ENCODE measurements at regions not wholly inside any gene's neighbourhood (a gene's known extent, or its start where the extent isn't known, plus 50 kb on each side); places are given as distances from the start of the nearest gene placed in this dataset.
A peak's percentile ranks its signal among the peaks of the same experiment; 100 is the strongest.
"Not testable (repeated sequence)": the region's sequence is repeated elsewhere in the genome, so short reads cannot be mapped to it uniquely, and the experiment has no call there.

GRCh38 chr5:83799020-83799419 is 78.4 kb upstream of the HAPLN1 start:
- WGBS (ENCODE audit: extremely low coverage, insufficient coverage, low lambda C conversion rate): no CpG with 5 or more reads among the region's 11 CpGs
- not testable (repeated sequence) for H3K79me1 ChIP-seq (ENCODE audit: low read length); H4K8ac ChIP-seq (ENCODE audit: low read depth, low read length); H3K36me3 ChIP-seq (ENCODE audit: control insufficient read depth, insufficient read depth, low read length); H3K4me1 ChIP-seq (ENCODE audit: control insufficient read depth, low read depth, low read length); H4K5ac ChIP-seq (ENCODE audit: low read length); H3K4me3 ChIP-seq (ENCODE audit: low read length); H3K23ac ChIP-seq (ENCODE audit: low read length); H3K4me2 ChIP-seq (ENCODE audit: low read length); H3K79me2 ChIP-seq (ENCODE audit: control insufficient read depth, insufficient read depth, low read length); H3K18ac ChIP-seq (ENCODE audit: low read length); H3K9ac ChIP-seq (ENCODE audit: low read length); H2BK5ac ChIP-seq (ENCODE audit: low read length); H2BK120ac ChIP-seq (ENCODE audit: low read depth, low read length); H3K56ac ChIP-seq (ENCODE audit: low read length); H3K4ac ChIP-seq (ENCODE audit: low read depth, low read length); H3K27me3 ChIP-seq (ENCODE audit: insufficient read depth, low read length, poor library complexity); DNase-seq; H2AK5ac ChIP-seq (ENCODE audit: low read length); H3K27ac ChIP-seq (ENCODE audit: low read depth, low read length); H2BK15ac ChIP-seq (replicated peaks; ENCODE audit: low read depth)

DNA sequence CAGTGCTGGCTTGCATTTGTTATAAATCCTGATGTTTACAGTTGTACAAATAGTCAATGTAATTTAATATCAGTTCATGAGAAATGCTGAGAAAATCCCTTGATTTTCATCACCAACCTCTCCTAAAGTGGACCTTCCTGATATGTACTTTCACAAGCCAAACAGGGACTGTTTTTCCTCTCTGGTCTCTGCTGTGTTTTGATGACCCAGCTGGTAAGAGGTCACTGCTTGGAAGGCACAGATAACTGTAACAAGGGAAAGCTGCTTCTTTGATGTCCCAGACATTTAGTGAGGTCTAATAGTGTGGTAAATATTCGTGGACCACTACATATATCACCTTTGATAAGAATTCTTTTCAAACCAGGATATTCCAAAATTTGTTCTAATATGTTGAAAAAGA is 68.7 kb upstream of the HAPLN1 start:
- Histone ChIP-seq H3K36me3 (ENCODE audit: control insufficient read depth, insufficient read depth, low read length) (no peaks in the 10 kb centered on the region), H2BK15ac (replicated peaks; ENCODE audit: low read depth) (no peak overlapping the region), H3K56ac (ENCODE audit: low read length) (no peak overlapping the region), H2AK5ac (ENCODE audit: low read length) (no peak overlapping the region), H4K5ac (ENCODE audit: low read length) (no peak overlapping the region), H4K8ac (ENCODE audit: low read depth, low read length) (no peak overlapping the region), H3K23ac (ENCODE audit: low read length) (no peak overlapping the region), H3K4me1 (ENCODE audit: control insufficient read depth, low read depth, low read length) (peaks cover 5% of the 10 kb centered on the region), H2BK120ac (ENCODE audit: low read depth, low read length) (no peak overlapping the region), H3K27me3 (ENCODE audit: insufficient read depth, low read length, poor library complexity) (no peaks in the 10 kb centered on the region), H2BK5ac (ENCODE audit: low read length) (no peak overlapping the region), H3K4me2 (ENCODE audit: low read length) (no peak overlapping the region), H3K4ac (ENCODE audit: low read depth, low read length) (no peak overlapping the region), H3K9ac (ENCODE audit: low read length) (no peak overlapping the region), H3K4me3 (ENCODE audit: low read length) (no peak overlapping the region), H3K18ac (ENCODE audit: low read length) (no peak overlapping the region), H3K79me2 (ENCODE audit: control insufficient read depth, insufficient read depth, low read length) (no peaks in the 10 kb centered on the region), H3K27ac (ENCODE audit: low read depth, low read length) (no peak overlapping the region), H3K79me1 (ENCODE audit: low read length) (no peaks in the 10 kb centered on the region)
- DNase-seq: peak; percentile 74
- WGBS (ENCODE audit: extremely low coverage, insufficient coverage, low lambda C conversion rate): no CpG with 5 or more reads among the region's 1 CpG

- H3K79me2 ChIP-seq (ENCODE audit: control insufficient read depth, insufficient read depth, low read length): no peaks in the 10 kb centered on the region
- no peak overlapping the region for H2BK120ac ChIP-seq (ENCODE audit: low read depth, low read length)
- no peak overlapping the region for H3K23ac ChIP-seq (ENCODE audit: low read length)
- no peak overlapping the region for H3K18ac ChIP-seq (ENCODE audit: low read length)
- no peak overlapping the region for H3K4ac ChIP-seq (ENCODE audit: low read depth, low read length)
- no peak overlapping the region for H4K5ac ChIP-seq (ENCODE audit: low read length)
- no peak overlapping the region for H2BK15ac ChIP-seq (replicated peaks; ENCODE audit: low read depth)
- WGBS (ENCODE audit: extremely low coverage, insufficient coverage, low lambda C conversion rate): no CpG with 5 or more reads among the region's 3 CpGs
- no peak overlapping the region for H3K4me3 ChIP-seq (ENCODE audit: low read length)
- no peak overlapping the region for H3K9ac ChIP-seq (ENCODE audit: low read length)
- no peaks in the 10 kb centered on the region for H3K27me3 ChIP-seq (ENCODE audit: insufficient read depth, low read length, poor library complexity)
- H3K79me1 ChIP-seq (ENCODE audit: low read length): no peaks in the 10 kb centered on the region
- no peak overlapping the region for H2AK5ac ChIP-seq (ENCODE audit: low read length)
- no peak overlapping the region for H4K8ac ChIP-seq (ENCODE audit: low read depth, low read length)
- no peak overlapping the region for H2BK5ac ChIP-seq (ENCODE audit: low read length)
- no peak overlapping the region for H3K4me2 ChIP-seq (ENCODE audit: low read length)
- no peak overlapping the region for H3K56ac ChIP-seq (ENCODE audit: low read length)
- no peak overlapping the region for H3K27ac ChIP-seq (ENCODE audit: low read depth, low read length)
- H3K36me3 ChIP-seq (ENCODE audit: control insufficient read depth, insufficient read depth, low read length): no peaks in the 10 kb centered on the region
- DNase-seq: peak; percentile 52
- H3K4me1 ChIP-seq (ENCODE audit: control insufficient read depth, low read depth, low read length): peaks cover 5% of the 10 kb centered on the region
Measured at GRCh38 chr5:83787631-83788030, 67.0 kb upstream of the HAPLN1 start.

GRCh38 chr5:83785176-83785668 is 64.6 kb upstream of the HAPLN1 start:
- DNase-seq: peak; percentile 80
- peaks cover 4% of the 10 kb centered on the region for H3K4me1 ChIP-seq (ENCODE audit: control insufficient read depth, low read depth, low read length)
- H3K27ac ChIP-seq (ENCODE audit: low read depth, low read length): no peak overlapping the region
- H3K79me2 ChIP-seq (ENCODE audit: control insufficient read depth, insufficient read depth, low read length): no peaks in the 10 kb centered on the region
- H3K27me3 ChIP-seq (ENCODE audit: insufficient read depth, low read length, poor library complexity): no peaks in the 10 kb centered on the region
- H2BK15ac ChIP-seq (replicated peaks; ENCODE audit: low read depth): no peak overlapping the region
- no peaks in the 10 kb centered on the region for H3K36me3 ChIP-seq (ENCODE audit: control insufficient read depth, insufficient read depth, low read length)
- H4K8ac ChIP-seq (ENCODE audit: low read depth, low read length): no peak overlapping the region
- H3K23ac ChIP-seq (ENCODE audit: low read length): no peak overlapping the region
- no peak overlapping the region for H3K4me2 ChIP-seq (ENCODE audit: low read length)
- no peak overlapping the region for H3K56ac ChIP-seq (ENCODE audit: low read length)
- peak overlapping the region; percentile 47 for H2BK5ac ChIP-seq (ENCODE audit: low read length)
- no peak overlapping the region for H3K9ac ChIP-seq (ENCODE audit: low read length)
- H2AK5ac ChIP-seq (ENCODE audit: low read length): no peak overlapping the region
- no peak overlapping the region for H3K4me3 ChIP-seq (ENCODE audit: low read length)
- H2BK120ac ChIP-seq (ENCODE audit: low read depth, low read length): no peak overlapping the region
- H3K18ac ChIP-seq (ENCODE audit: low read length): no peak overlapping the region
- H3K4ac ChIP-seq (ENCODE audit: low read depth, low read length): no peak overlapping the region
- 100% methylated on average over 1 of the region's 6 CpGs for WGBS (ENCODE audit: extremely low coverage, insufficient coverage, low lambda C conversion rate)
- H4K5ac ChIP-seq (ENCODE audit: low read length): no peak overlapping the region
- no peaks in the 10 kb centered on the region for H3K79me1 ChIP-seq (ENCODE audit: low read length)

GRCh38 chr5:83780699-83781350 is 60.2 kb upstream of the HAPLN1 start:
- DNase-seq: no peak
- no peak overlapping the region for H3K9ac ChIP-seq (ENCODE audit: low read length)
- no peak overlapping the region for H3K18ac ChIP-seq (ENCODE audit: low read length)
- no peaks in the 10 kb centered on the region for H3K79me1 ChIP-seq (ENCODE audit: low read length)
- no peak overlapping the region for H3K56ac ChIP-seq (ENCODE audit: low read length)
- H2BK120ac ChIP-seq (ENCODE audit: low read depth, low read length): no peak overlapping the region
- H3K36me3 ChIP-seq (ENCODE audit: control insufficient read depth, insufficient read depth, low read length): no peaks in the 10 kb centered on the region
- no peak overlapping the region for H2BK15ac ChIP-seq (replicated peaks; ENCODE audit: low read depth)
- no peak overlapping the region for H3K4ac ChIP-seq (ENCODE audit: low read depth, low read length)
- no peaks in the 10 kb centered on the region for H3K27me3 ChIP-seq (ENCODE audit: insufficient read depth, low read length, poor library complexity)
- no peak overlapping the region for H3K23ac ChIP-seq (ENCODE audit: low read length)
- H3K4me3 ChIP-seq (ENCODE audit: low read length): no peak overlapping the region
- H2AK5ac ChIP-seq (ENCODE audit: low read length): no peak overlapping the region
- no peak overlapping the region for H3K27ac ChIP-seq (ENCODE audit: low read depth, low read length)
- H3K4me2 ChIP-seq (ENCODE audit: low read length): no peak overlapping the region
- H4K8ac ChIP-seq (ENCODE audit: low read depth, low read length): no peak overlapping the region
- no peaks in the 10 kb centered on the region for H3K79me2 ChIP-seq (ENCODE audit: control insufficient read depth, insufficient read depth, low read length)
- H3K4me1 ChIP-seq (ENCODE audit: control insufficient read depth, low read depth, low read length): peaks cover 4% of the 10 kb centered on the region
- H2BK5ac ChIP-seq (ENCODE audit: low read length): no peak overlapping the region
- H4K5ac ChIP-seq (ENCODE audit: low read length): no peak overlapping the region
- WGBS (ENCODE audit: extremely low coverage, insufficient coverage, low lambda C conversion rate): no CpG with 5 or more reads among the region's 3 CpGs

- Histone ChIP-seq H3K79me1 (ENCODE audit: low read length) (no peaks in the 10 kb centered on the region), H3K79me2 (ENCODE audit: control insufficient read depth, insufficient read depth, low read length) (no peaks in the 10 kb centered on the region)
Measured at GRCh38 chr5:83777856-83778255, 57.2 kb upstream of the HAPLN1 start.

More at GRCh38 chr5:83777856-83778255, 57.2 kb upstream of the HAPLN1 start:
- Histone ChIP-seq H4K5ac (ENCODE audit: low read length) (no peak overlapping the region), H2BK5ac (ENCODE audit: low read length) (no peak overlapping the region), H3K9ac (ENCODE audit: low read length) (no peak overlapping the region), H3K4me2 (ENCODE audit: low read length) (no peak overlapping the region), H3K27me3 (ENCODE audit: insufficient read depth, low read length, poor library complexity) (no peaks in the 10 kb centered on the region), H3K27ac (ENCODE audit: low read depth, low read length) (no peak overlapping the region), H3K4ac (ENCODE audit: low read depth, low read length) (no peak overlapping the region), H3K4me3 (ENCODE audit: low read length) (no peak overlapping the region), H3K4me1 (ENCODE audit: control insufficient read depth, low read depth, low read length) (no peaks in the 10 kb centered on the region), H3K36me3 (ENCODE audit: control insufficient read depth, insufficient read depth, low read length) (no peaks in the 10 kb centered on the region), H3K23ac (ENCODE audit: low read length) (no peak overlapping the region), H2BK15ac (replicated peaks; ENCODE audit: low read depth) (no peak overlapping the region), H2AK5ac (ENCODE audit: low read length) (no peak overlapping the region), H2BK120ac (ENCODE audit: low read depth, low read length) (no peak overlapping the region), H3K56ac (ENCODE audit: low read length) (no peak overlapping the region), H4K8ac (ENCODE audit: low read depth, low read length) (no peak overlapping the region), H3K18ac (ENCODE audit: low read length) (no peak overlapping the region)
- no peak for DNase-seq

Data from mesendoderm (in vitro differentiated cells).